Adrenal gland (tissue), 5 donors: ENCODE measurements at regions not wholly inside any gene's neighbourhood (a gene's known extent, or its start where the extent isn't known, plus 50 kb on each side); places are given as distances from the start of the nearest gene placed in this dataset.

Experiments
- CTCF ChIP-seq, 6 experiments: fragments of 450-650 bp in 4 of 6; fragments of 200-600 bp in 2 of 6; sonication (generic) in 1 of 6; IDR thresholded peaks; 1 replicate in 5 of 6; 2 replicates in 1 of 6; pipeline versions ENCODE4 v1.5.1 to v1.8.0; 2016 to 2021; ENCODE audit warnings: antibody characterized with exemption in 6 of 6, mild to moderate bottlenecking in 2 of 6, moderate library complexity in 1 of 6
- POLR2A ChIP-seq, 2 donors: fragments of 450-650 bp; IDR thresholded peaks; one replicate each; pipeline ENCODE4 v1.6.1; 2017; ENCODE audit warnings: antibody characterized with exemption in 2 of 2, mild to moderate bottlenecking in 2 of 2, moderate library complexity in 1 of 2
- donor health status: DM: no; HTN: no; CAD: no.

DNA sequence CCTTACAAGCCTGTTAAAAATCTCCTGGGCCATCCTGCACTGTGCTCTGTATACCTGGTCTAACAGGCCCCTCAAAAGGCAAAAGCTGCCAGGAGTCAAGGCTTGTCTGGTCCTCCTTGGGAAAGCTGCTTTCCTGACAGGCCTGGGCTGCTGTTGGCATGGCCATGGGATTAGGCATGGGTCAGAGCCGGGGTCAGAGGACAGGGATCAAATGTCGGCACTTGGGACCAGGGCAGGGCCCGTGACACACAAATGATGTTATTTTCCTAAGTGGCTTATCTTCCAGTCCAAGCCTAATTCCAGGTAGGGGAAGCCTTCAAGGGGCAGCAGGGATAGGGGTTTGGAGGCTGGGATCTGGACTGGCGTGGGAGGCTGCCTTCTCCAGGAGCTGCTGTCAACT is 191.5 kb upstream of the GPR26 start:
- TF ChIP-seq POLR2A (IDR thresholded peaks at IDR 0.05) (no peak), CTCF (IDR thresholded peaks at IDR 0.05) (no peak)
